GM12878 (cell line): ENCODE measurements at regions not wholly inside any gene's neighbourhood (a gene's known extent, or its start where the extent isn't known, plus 50 kb on each side); places are given as distances from the start of the nearest gene placed in this dataset.

Experiments
- ATAC-seq: fragments of 200-7000 bp; cut with Tn5 transposase; 3 replicates; pipeline ENCODE4 v1.9.1; 2020; ENCODE audit warnings: mild to moderate bottlenecking, moderate library complexity
- BruUV-seq: library from RNA; stranded (reverse); fragments of 400-500 nt; replicated peaks from 2 replicates; lab custom pipeline; 2021; lab: Mats Ljungman, UMichigan
- CTCF ChIA-PET: fragments of 300-600 bp; sonication (Branson Sonifier 250); formaldehyde crosslinking; extraction: SDS; loops from one replicate; lab custom pipeline; 2021; ENCODE audit warnings: inconsistent platforms; lab: Yijun Ruan, JAX
- POLR2A ChIA-PET: fragments of 350-600 bp; formaldehyde crosslinking; extraction: SDS; loops from one replicate; lab custom pipeline; 2021; ENCODE audit warnings: inconsistent platforms; lab: Charles Lee
- RAD21 ChIA-PET: fragments of 300-600 bp; sonication (Branson Sonifier 250); formaldehyde crosslinking; loops from one replicate; lab custom pipeline; 2023; ENCODE audit warnings: antibody characterized with exemption; ENCODE audit not compliant: unreplicated experiment; lab: Charles Lee
- SMC1A ChIA-PET: fragments of 300-600 bp; sonication (Branson Sonifier 250); formaldehyde crosslinking; loops from one replicate; lab custom pipeline; 2023; ENCODE audit not compliant: unreplicated experiment, uncharacterized antibody; lab: Charles Lee
- DNase-seq: peaks from one replicate; pipeline ENCODE4 v3.0.0-alpha.2; 2011; ENCODE audit warnings: low read depth, low spot score
- FAIRE-seq: peaks from 3 replicates; lab custom pipeline; 2011; peaks lifted over from hg19 to GRCh38; lab: Jason Lieb, UNC
- H2AFZ ChIP-seq: 2 replicates; pipeline ENCODE4 v1.6.0; 2011; ENCODE audit warnings: low read depth, low read length, control low read depth; ENCODE audit not compliant: control insufficient read depth
- H3K27ac ChIP-seq: 2 replicates; pipeline ENCODE4 v1.5.1; 2011; ENCODE audit warnings: control low read depth; ENCODE audit not compliant: control insufficient read depth, insufficient read depth
- H3K27me3 ChIP-seq, 2 experiments: replicated peaks in 1 of 2; 2 replicates each; pipeline versions ENCODE4 v1.6.0 to v1.6.1; 2011; ENCODE audit warnings: low read length in 1 of 2; ENCODE audit not compliant: control insufficient read depth in 2 of 2, insufficient read depth in 2 of 2
- H3K36me3 ChIP-seq, 2 experiments: 2 replicates each; pipeline ENCODE4 v1.5.1; 2011; ENCODE audit warnings: low read length in 1 of 2; ENCODE audit not compliant: control insufficient read depth in 2 of 2, insufficient read depth in 2 of 2
- H3K4me1 ChIP-seq: 2 replicates; pipeline ENCODE4 v1.6.1; 2011; ENCODE audit warnings: mild to moderate bottlenecking, low read length, moderate library complexity, mixed read lengths; ENCODE audit not compliant: control insufficient read depth, insufficient read depth
- H3K4me2 ChIP-seq: 2 replicates; pipeline ENCODE4 v1.6.0; 2011; ENCODE audit warnings: control low read depth; ENCODE audit not compliant: control insufficient read depth, insufficient read depth
- H3K4me3 ChIP-seq: fragments of 200-600 bp; sonication (generic); 2 replicates; pipeline ENCODE4 v1.5.1; 2016
- H3K79me2 ChIP-seq: 2 replicates; pipeline ENCODE4 v1.6.0; 2011; ENCODE audit warnings: low read length; ENCODE audit not compliant: control insufficient read depth, insufficient read depth
- H3K9ac ChIP-seq: 2 replicates; pipeline ENCODE4 v1.8.0; 2011; ENCODE audit warnings: low read length, control low read depth, mixed read lengths; ENCODE audit not compliant: control insufficient read depth, insufficient read depth
- H3K9me3 ChIP-seq: replicated peaks from 3 replicates; pipeline ENCODE4 v1.5.1; 2011; ENCODE audit warnings: mild to moderate bottlenecking, low read length; ENCODE audit not compliant: control insufficient read depth, insufficient read depth
- H4K20me1 ChIP-seq: 2 replicates; pipeline ENCODE4 v1.6.0; 2011; ENCODE audit not compliant: control insufficient read depth, insufficient read depth
- HCFC1 ChIP-seq: fragments of 150-350 bp; IDR thresholded peaks from 2 replicates; pipeline ENCODE4 v1.6.1; 2014; ENCODE audit warnings: low read length
- NFYA ChIP-seq: IDR thresholded peaks from 2 replicates; pipeline ENCODE4 v1.6.1; 2011; ENCODE audit warnings: low read depth, mild to moderate bottlenecking, low read length, improper control_type of control experiment, borderline replicate concordance
- POU2F2 ChIP-seq: IDR thresholded peaks from 3 replicates; pipeline ENCODE4 v1.6.1; 2011; ENCODE audit warnings: low read depth, mild to moderate bottlenecking, low read length, borderline replicate concordance
- YY1 ChIP-seq: IDR thresholded peaks from 2 replicates; pipeline ENCODE4 v1.6.1; 2011; ENCODE audit warnings: low read depth, mild to moderate bottlenecking, low read length
- ZNF207 ChIP-seq: fragments of 450-650 bp; IDR thresholded peaks from 2 replicates; pipeline ENCODE4 v1.6.1; 2014; ENCODE audit warnings: antibody characterized with exemption, mild to moderate bottlenecking, borderline replicate concordance
- WGBS: methylation state at CpG from one replicate; pipeline ENCODE4 v1.1.6; 2016; ENCODE audit warnings: low lambda C conversion rate; ENCODE audit not compliant: insufficient replicate concordance, insufficient coverage; ENCODE audit errors: missing lambda C conversion rate; 5-methylcytosine and 5-hydroxymethylcytosine counted together
- in situ Hi-C: fragments of 300-500 bp; cut with MboI; formaldehyde crosslinking; loops from 9 replicates; pipeline ENCODE4 v1.14.3; 2018; ENCODE audit warnings: mixed read lengths
- intact Hi-C: fragments of 100-400 bp; cut with micrococcal nuclease; formaldehyde crosslinking; loops from one replicate; pipeline ENCODE4 v1.14.2; 2022; ENCODE audit not compliant: unreplicated experiment
- TF ChIP-seq, protein P1 (sequence below): IDR thresholded peaks from 2 replicates; pipeline ENCODE4 v1.6.1; 2011; ENCODE audit warnings: borderline replicate concordance, low read depth, mild to moderate bottlenecking, moderate library complexity, low read length; ENCODE audit not compliant: insufficient read depth, poor library complexity, severe bottlenecking
- TF ChIP-seq, protein P2 (sequence below), 3 experiments: IDR thresholded peaks in 2 of 3; conservative IDR thresholded peaks in 1 of 3; 2 replicates each; pipeline ENCODE4 v1.5.1; 2011; ENCODE audit warnings: low read depth in 3 of 3, low read length in 3 of 3, mild to moderate bottlenecking in 3 of 3, control low read depth in 2 of 3, moderate library complexity in 2 of 3, inconsistent platforms in 1 of 3, mixed read lengths in 1 of 3; ENCODE audit not compliant: control insufficient read depth in 2 of 3, insufficient read depth in 1 of 3; ENCODE audit errors: extremely low read depth in 1 of 3

DNA sequence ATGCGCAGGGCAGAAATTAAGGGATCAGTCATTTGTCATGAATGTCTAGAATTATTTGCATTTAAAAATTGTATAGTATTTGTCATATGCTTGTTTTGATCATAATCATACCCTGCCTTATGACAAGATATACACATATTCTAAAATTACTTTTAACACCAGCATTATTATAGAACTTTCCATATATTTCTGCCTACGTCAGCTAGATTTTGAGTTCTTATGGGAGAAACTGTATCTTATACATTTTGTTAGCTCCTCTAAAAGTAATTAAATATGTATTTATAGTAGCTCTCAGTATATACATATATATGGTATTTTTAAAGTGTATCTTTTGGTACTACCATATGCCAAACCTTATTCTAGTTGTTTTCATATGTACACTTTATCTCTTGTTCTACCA is 441.9 kb downstream of the CPS1 start:
- ATAC-seq, result no peak
- Histone ChIP-seq H3K4me3 (no peak overlapping the region), H2AFZ (no peak overlapping the region), H3K36me3 (no peaks in the 10 kb centered on the region), H3K79me2 (no peaks in the 10 kb centered on the region), H3K4me2 (no peak overlapping the region), H3K4me1 (no peaks in the 10 kb centered on the region), H4K20me1 (no peaks in the 10 kb centered on the region), H3K27ac (no peak overlapping the region), H3K27me3 (no peaks in the 10 kb centered on the region), H3K9ac (no peak overlapping the region), H3K9me3 (no peaks in the 10 kb centered on the region)
- POLR2A ChIA-PET, result no interaction called here
- no peak for DNase-seq
- WGBS, result 18% methylated on average over 2 of the region's 2 CpGs
- FAIRE-seq, result no peak
- in situ Hi-C loops (no loop called here), intact Hi-C loops (no loop called here)
- CTCF ChIA-PET, result no interaction called here
- SMC1A ChIA-PET, result no interaction called here
- RAD21 ChIA-PET, result no interaction called here
- no TSS peak for BruUV-seq
- TF ChIP-seq POU2F2, result no peak
- TF ChIP-seq ZNF207, result no peak
- TF ChIP-seq, protein P1, sequence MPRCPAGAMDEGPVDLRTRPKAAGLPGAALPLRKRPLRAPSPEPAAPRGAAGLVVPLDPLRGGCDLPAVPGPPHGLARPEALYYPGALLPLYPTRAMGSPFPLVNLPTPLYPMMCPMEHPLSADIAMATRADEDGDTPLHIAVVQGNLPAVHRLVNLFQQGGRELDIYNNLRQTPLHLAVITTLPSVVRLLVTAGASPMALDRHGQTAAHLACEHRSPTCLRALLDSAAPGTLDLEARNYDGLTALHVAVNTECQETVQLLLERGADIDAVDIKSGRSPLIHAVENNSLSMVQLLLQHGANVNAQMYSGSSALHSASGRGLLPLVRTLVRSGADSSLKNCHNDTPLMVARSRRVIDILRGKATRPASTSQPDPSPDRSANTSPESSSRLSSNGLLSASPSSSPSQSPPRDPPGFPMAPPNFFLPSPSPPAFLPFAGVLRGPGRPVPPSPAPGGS, result no peak
- TF ChIP-seq, protein P2, sequence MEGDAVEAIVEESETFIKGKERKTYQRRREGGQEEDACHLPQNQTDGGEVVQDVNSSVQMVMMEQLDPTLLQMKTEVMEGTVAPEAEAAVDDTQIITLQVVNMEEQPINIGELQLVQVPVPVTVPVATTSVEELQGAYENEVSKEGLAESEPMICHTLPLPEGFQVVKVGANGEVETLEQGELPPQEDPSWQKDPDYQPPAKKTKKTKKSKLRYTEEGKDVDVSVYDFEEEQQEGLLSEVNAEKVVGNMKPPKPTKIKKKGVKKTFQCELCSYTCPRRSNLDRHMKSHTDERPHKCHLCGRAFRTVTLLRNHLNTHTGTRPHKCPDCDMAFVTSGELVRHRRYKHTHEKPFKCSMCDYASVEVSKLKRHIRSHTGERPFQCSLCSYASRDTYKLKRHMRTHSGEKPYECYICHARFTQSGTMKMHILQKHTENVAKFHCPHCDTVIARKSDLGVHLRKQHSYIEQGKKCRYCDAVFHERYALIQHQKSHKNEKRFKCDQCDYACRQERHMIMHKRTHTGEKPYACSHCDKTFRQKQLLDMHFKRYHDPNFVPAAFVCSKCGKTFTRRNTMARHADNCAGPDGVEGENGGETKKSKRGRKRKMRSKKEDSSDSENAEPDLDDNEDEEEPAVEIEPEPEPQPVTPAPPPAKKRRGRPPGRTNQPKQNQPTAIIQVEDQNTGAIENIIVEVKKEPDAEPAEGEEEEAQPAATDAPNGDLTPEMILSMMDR (IDR thresholded peaks at IDR 0.05 in 2 of 3, conservative IDR thresholded peaks at IDR 0.05 in 1 of 3; ENCODE audit: control insufficient read depth in 2 of 3, extremely low read depth in 1 of 3, insufficient read depth in 1 of 3, low read depth in 3 of 3, low read length in 3 of 3), result no peak
- TF ChIP-seq YY1, result no peak
- TF ChIP-seq NFYA, result no peak
- TF ChIP-seq HCFC1, result no peak
